ENCODE measurements at regions not wholly inside any gene's neighbourhood (a gene's known extent, or its start where the extent isn't known, plus 50 kb on each side); places are given as distances from the start of the nearest gene placed in this dataset.

DNA sequence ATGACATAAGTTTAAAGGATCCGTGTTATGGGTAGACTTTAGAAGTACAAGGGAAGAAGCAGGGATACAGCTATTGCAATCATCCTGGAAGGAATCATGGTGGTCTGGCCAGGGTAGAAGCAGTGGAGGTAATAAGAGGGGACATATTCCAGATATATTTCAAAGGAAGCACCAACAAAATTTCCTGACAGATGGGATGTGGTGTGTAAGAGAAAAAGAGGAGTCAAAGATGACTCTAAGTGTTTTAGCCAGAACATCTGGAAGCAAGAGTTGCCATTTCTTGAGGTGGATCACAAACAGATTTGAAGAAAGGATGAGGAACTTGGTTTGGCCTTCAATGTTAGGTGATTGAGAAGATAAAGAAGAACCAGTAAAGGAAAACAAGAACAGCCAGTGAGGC is 133.1 kb upstream of the CTAGE1 start:
- H3K27ac ChIP-seq = no peak overlapping the region
- TF ChIP-seq CTCF (conservative IDR thresholded peaks at IDR 0.05) = no peak

GRCh38 chr18:22551536-22552151 is 133.9 kb upstream of the CTAGE1 start:
- no peak for TF ChIP-seq CTCF (conservative IDR thresholded peaks at IDR 0.05)
- no peak overlapping the region for H3K27ac ChIP-seq

DNA sequence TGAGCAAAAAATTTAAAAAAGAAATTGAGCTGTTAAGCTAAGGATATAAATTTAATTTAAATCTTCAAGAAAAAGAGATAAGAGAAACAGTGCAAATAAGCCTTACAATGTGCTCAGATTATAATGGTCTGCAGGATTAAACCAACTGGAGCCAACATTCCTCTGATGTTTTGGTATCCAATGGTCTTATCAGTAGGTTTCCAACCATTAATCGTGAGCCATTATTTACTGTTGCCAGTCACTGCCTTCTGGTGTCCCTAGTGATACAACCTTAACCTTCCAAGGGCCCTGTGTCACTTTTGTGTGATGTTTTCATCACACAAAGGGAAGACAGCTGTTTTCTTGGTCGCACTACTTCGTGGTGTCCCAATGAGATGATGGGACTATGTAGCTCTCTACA is 134.5 kb upstream of the CTAGE1 start:
- H3K27ac ChIP-seq = no peak overlapping the region
- no peak for TF ChIP-seq CTCF (conservative IDR thresholded peaks at IDR 0.05)

GRCh38 chr18:22552899-22553460 is 135.3 kb upstream of the CTAGE1 start:
- no peak overlapping the region for H3K27ac ChIP-seq
- TF ChIP-seq CTCF (conservative IDR thresholded peaks at IDR 0.05) = no peak

DNA sequence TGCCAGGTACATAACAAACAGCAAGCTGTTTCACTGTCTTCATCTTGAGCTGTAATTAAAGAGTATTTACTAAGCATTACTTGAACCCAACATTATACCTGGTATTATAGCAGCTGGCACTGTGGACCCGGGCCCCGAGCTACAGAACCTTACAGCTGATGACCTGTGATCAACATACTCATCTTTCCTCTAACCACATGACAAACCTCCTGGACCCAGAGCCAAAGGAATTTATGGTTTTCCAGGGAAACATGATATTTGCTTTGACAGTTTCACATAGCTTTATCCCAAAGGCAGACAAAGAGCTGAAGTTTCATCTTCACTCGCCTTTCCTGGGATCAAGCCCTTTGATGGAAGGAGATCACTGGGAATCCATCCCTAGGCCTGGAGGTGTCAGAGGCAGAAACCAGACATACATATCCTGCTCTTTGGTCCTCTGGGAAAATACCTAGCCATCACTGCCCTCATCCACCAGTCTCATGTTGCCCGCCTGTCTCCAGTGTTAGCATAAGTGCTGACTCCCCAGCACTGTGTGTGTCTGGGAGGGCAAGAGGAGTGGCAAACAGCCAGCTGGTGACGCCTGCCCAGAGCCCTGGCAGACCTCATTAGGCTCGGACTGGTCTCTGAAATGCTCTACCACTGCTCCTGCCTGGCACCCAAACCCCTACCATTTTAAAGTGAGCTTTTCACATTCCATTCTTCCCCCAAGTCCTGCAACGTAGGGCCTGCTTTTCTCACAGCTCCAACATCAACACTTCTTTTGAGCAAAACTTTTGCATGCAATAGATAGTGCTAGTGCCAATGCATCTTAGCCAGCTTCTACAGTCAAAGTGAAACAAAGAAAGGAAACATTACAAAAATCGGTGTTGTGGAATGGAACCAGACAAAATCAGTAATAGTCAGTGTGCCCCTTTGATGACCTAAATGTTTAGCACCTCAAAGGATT is 138.8 kb upstream of the CTAGE1 start:
- no peak for TF ChIP-seq CTCF (conservative IDR thresholded peaks at IDR 0.05)
- H3K27ac ChIP-seq = no peak overlapping the region

DNA sequence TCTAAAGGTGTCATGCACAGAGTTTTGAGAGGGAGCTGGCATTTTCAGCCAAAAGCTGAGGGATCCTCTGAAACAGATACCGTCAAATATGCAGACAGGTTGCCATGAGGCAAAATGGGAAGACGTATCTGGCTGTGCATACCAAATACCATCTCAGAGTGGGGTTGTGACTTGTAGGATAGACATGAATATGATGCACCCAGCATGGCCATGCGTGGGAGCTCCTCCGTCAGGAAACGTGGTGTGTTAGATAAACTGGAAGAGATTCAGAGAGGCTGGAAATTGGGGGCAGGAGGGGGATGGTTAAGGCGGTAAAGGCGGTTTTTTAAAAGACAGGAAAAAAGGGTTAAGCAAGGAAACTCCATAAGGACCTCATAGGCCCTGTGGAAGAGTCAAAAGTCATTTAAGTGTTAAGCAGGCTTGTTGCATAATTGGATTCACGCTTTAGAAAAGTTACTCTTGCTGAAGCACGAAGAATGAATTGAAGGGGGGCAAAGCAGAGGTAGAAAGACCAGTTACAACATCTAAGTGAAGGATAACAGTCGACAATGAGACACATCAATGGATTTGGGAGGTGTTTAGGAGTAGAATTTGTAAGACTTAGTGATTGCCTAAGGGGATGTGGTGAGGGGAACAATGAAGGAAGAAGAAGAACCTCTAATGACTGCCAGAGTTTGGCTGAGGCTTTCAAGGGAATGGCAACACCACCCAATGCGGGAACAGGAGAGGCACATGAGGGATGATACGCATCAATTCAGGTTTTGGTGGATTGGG is 139.6 kb upstream of the CTAGE1 start:
- no peak overlapping the region for H3K27ac ChIP-seq

More for the DNA sequence above, 139.6 kb upstream of the CTAGE1 start:
- no peak for TF ChIP-seq CTCF (conservative IDR thresholded peaks at IDR 0.05)

All from VCaP (cell line).